Thoracic aorta (tissue), 2 donors: ENCODE measurements at regions not wholly inside any gene's neighbourhood (a gene's known extent, or its start where the extent isn't known, plus 50 kb on each side); places are given as distances from the start of the nearest gene placed in this dataset.

Experiments used
- ATAC-seq: fragments of 150-250 bp; one replicate; pipeline ENCODE4 v1.8.0; 2017; ENCODE audit warnings: low read depth; ENCODE audit not compliant: insufficient number of reproducible peaks, low FRiP score
- DNase-seq: peaks from one replicate; pipeline ENCODE4 v3.0.0-alpha.2; 2020; ENCODE audit warnings: low spot score
- H3K27ac ChIP-seq, 2 donors: fragments of 200-600 bp; sonication (generic); 1 replicate in 1 of 2; 2 replicates in 1 of 2; pipeline ENCODE4 v1.5.1; 2016; ENCODE audit warnings: mild to moderate bottlenecking in 2 of 2, moderate library complexity in 2 of 2
- H3K27me3 ChIP-seq: fragments of 200-600 bp; sonication (generic); replicated peaks from 2 replicates; pipeline ENCODE4 v1.6.0; 2016; ENCODE audit warnings: mild to moderate bottlenecking; ENCODE audit not compliant: insufficient read depth
- H3K36me3 ChIP-seq: fragments of 200-600 bp; sonication (generic); one replicate; pipeline ENCODE4 v1.5.1; 2016
- H3K4me1 ChIP-seq, 2 donors: fragments of 200-600 bp; sonication (generic); 1 replicate in 1 of 2; 2 replicates in 1 of 2; pipeline versions ENCODE4 v1.5.1 to v1.6.0; 2016; ENCODE audit warnings: low read depth in 2 of 2, mild to moderate bottlenecking in 1 of 2; ENCODE audit not compliant: control insufficient read depth in 1 of 2
- H3K4me3 ChIP-seq: fragments of 200-600 bp; sonication (generic); 2 replicates; pipeline ENCODE4 v1.5.1; 2016; ENCODE audit warnings: mild to moderate bottlenecking
- H3K9me3 ChIP-seq: fragments of 200-600 bp; sonication (generic); 2 replicates; pipeline ENCODE4 v1.5.1; 2016
- CTCF ChIP-seq: fragments of 200-600 bp; sonication (generic); IDR thresholded peaks from one replicate; pipeline ENCODE4 v1.5.1; 2019; ENCODE audit warnings: antibody characterized with exemption

- ATAC-seq: no peak
- TF ChIP-seq CTCF: no peak
Measured at GRCh38 chr14:96727491-96727890, 69.7 kb upstream of the VRK1 start.

GRCh38 chr14:96727980-96728717 is 69.0 kb upstream of the VRK1 start:
- no peaks in the 10 kb centered on the region for H3K9me3 ChIP-seq
- no peak for TF ChIP-seq CTCF
- H3K27ac ChIP-seq: no peak overlapping the region
- H3K4me1 ChIP-seq: no peaks in the 10 kb centered on the region
- DNase-seq (no peak), ATAC-seq (no peak)
- H3K4me3 ChIP-seq: no peak overlapping the region
- H3K27me3 ChIP-seq: no peaks in the 10 kb centered on the region
- no peaks in the 10 kb centered on the region for H3K36me3 ChIP-seq

More at GRCh38 chr14:96727491-96727890, 69.7 kb upstream of the VRK1 start:
- Histone ChIP-seq H3K9me3 (no peaks in the 10 kb centered on the region), H3K27me3 (no peaks in the 10 kb centered on the region), H3K27ac (no peak overlapping the region), H3K4me1 (no peaks in the 10 kb centered on the region), H3K4me3 (no peak overlapping the region), H3K36me3 (no peaks in the 10 kb centered on the region)
- DNase-seq: no peak

- Histone ChIP-seq H3K27me3 (no peaks in the 10 kb centered on the region), H3K36me3 (no peaks in the 10 kb centered on the region), H3K4me1 (no peaks in the 10 kb centered on the region), H3K27ac (no peak overlapping the region), H3K9me3 (no peaks in the 10 kb centered on the region), H3K4me3 (no peak overlapping the region)
- DNase-seq: no peak
- no peak for TF ChIP-seq CTCF
- ATAC-seq: no peak
Measured at GRCh38 chr14:96729889-96730288, 67.3 kb upstream of the VRK1 start.

DNA sequence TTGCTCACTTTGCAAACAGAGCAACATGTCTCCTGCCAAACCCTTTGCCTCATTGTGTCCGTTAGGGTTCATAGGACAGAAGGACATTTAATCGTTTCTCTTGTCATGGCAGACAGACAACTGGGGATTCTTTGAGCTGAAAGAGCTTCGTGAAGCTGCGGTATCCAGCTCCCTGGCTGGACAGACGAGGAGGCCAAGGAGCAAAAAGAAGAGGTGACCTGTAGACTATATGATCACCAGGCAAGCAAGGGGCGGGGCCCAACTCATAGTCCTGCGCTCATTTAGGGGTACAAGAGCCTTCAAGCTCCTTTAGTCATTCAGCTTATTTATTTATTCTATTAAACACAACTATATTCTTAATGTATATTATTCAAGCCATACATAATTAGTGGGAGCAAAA is 66.8 kb upstream of the VRK1 start:
- H3K27ac ChIP-seq: no peak overlapping the region
- H3K36me3 ChIP-seq: no peaks in the 10 kb centered on the region
- ATAC-seq (no peak), DNase-seq (no peak)
- no peaks in the 10 kb centered on the region for H3K4me1 ChIP-seq
- no peak overlapping the region for H3K4me3 ChIP-seq
- H3K27me3 ChIP-seq: no peaks in the 10 kb centered on the region
- H3K9me3 ChIP-seq: no peaks in the 10 kb centered on the region
- TF ChIP-seq CTCF: no peak

- ATAC-seq (no peak), DNase-seq (no peak)
- no peaks in the 10 kb centered on the region for H3K36me3 ChIP-seq
- no peaks in the 10 kb centered on the region for H3K4me1 ChIP-seq
- H3K27me3 ChIP-seq: no peaks in the 10 kb centered on the region
- H3K4me3 ChIP-seq: no peak overlapping the region
- no peak for TF ChIP-seq CTCF
- no peaks in the 10 kb centered on the region for H3K9me3 ChIP-seq
- H3K27ac ChIP-seq: no peak overlapping the region
Measured at GRCh38 chr14:96734076-96734622, 63.0 kb upstream of the VRK1 start.
